COR-L47 (cell line): ENCODE measurements at regions not wholly inside any gene's neighbourhood (a gene's known extent, or its start where the extent isn't known, plus 50 kb on each side); places are given as distances from the start of the nearest gene placed in this dataset.

Source experiments
- DNase-seq: peaks from one replicate; lab custom pipeline; 2025; lab: John Stamatoyannopoulos, UW

- no peak for DNase-seq
Observed at GRCh38 chr14:61625165-61625564, 70.1 kb upstream of the HIF1A start.

DNA sequence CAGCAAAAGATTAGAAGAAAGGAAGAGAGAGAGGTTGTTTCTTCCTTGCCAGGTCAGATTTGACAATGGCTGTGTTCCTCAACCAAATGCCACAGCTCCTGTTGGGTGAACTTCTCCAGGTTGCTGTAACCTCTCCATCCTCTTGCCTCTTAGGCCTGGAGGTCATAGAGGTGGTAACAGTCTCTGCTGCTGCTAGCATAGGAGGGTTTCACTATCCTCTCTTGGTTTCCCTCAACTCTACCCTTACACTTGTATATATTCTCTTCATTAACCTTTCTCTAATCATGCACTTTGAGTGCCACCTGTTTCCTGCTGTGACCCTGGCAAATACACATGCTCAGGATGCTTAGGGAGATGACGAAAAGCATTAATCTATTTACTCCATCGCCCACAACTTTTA is 67.7 kb upstream of the HIF1A start:
- no peak for DNase-seq

DNA sequence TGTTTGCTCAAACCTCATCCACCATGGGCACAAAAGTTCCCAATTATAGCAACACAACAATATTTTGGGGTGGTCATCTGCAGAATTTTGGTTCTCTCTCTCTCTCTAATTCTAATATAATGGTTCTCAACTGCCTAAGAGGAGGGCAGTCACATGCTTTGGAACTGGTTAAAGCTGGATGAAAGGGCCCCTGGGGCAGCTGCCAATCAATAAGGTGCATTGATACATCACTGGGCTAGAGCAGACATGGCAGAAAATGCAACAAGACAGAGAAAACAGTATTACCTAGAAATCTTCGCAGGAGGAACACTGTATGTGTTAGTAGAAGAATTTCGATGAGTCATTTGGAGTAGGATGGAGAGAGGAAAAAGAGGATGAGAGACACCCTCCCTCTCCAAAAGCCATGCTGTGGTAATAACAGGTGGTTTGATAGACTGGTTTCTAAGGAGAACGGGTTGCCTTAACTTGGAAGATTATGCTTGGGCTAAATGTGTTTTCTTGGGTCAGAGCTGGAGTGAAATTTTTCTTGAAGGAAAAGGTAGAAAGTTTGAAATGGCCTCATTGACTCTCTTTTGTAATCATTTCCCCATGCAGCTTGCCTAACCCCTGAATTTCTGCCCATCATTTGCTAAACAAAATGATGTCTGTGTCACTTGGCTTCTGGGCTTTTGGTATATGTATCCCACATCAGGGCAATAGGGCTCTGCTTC is 67.1 kb upstream of the HIF1A start:
- no peak for DNase-seq

DNA sequence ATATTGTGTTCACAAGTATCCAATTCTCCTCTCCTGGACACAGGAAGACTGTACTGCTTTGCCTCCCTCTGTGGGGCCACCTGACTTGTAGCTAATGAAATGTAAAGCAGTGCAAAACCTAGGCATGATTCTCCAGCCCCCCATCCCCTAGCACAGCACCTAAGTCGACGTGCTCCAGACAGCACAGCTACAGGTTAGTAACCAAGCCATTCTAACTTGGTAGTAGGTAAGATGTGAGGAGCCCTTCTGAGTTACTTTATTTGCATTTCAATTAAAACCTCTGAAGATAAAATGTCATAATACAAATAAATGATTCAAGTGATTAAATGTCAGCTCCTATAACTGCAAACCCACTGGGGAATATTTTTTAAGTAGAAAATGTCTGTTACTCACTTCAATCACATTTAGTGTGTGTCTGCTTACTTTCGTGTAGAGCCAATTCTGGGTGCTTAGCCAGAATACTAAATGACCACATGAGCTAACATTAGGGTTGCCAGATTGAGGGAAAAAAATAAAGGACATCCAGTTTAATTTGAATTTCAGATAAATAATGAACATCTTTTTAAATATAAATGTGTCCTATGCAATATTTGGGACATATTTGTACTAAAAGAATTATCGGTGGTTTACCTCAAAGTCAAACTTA is 64.8 kb upstream of the HIF1A start:
- DNase-seq: no peak

DNA sequence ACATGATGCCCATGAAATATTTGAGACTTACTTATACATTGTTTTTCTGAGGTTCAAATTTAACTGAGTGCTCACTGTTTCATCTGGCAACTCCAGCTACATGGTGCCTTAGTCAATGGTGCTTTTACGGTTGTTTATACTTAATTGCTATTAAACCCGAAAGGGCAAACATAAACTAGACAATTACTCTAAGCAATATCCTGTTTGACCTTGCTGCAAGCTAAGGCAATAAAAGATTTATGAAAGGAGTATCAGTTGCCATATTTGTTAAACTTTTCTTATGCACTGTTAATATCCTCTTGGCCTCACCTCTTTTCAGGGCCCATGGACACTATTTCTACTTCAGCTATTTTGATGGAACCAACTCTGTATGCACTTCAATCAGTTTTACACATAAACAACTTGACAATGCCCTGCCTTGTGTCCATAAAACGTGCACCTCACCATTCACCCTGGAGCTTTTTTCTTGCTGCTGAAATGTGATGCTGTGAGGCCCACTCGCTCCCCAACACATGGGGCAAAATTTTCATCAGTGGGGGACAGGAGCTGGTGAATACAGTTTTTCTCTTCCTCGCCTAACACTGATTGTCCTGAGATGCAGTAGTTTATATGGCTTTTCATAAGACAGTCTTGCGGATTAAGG is 64.1 kb upstream of the HIF1A start:
- peak; percentile 44 for DNase-seq

DNA sequence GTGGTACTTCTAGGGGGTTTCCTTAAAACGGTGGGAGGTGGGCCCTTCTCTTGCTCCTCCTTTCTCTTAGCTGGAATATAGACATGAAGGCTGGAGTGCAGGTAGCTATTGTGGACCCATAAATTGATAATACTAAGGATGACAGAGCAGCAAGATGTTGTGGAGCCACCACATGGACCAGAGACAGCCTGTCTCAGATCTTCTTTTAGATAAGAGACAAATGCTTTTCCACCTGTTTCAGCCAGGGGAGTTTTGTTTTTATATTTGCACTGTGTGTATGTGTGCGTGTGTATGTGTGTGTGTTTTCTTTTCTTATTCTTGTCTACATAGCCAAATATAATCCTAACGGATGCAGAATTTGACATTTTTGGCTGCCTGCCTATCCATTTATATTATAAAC is 62.9 kb upstream of the HIF1A start:
- no peak for DNase-seq

- DNase-seq: no peak
Observed at GRCh38 chr14:61632807-61633206, 62.5 kb upstream of the HIF1A start.

- no peak for DNase-seq
Observed at GRCh38 chr14:61636291-61636690, 59.0 kb upstream of the HIF1A start.

- no peak for DNase-seq
Observed at GRCh38 chr14:61636779-61637178, 58.5 kb upstream of the HIF1A start.

DNA sequence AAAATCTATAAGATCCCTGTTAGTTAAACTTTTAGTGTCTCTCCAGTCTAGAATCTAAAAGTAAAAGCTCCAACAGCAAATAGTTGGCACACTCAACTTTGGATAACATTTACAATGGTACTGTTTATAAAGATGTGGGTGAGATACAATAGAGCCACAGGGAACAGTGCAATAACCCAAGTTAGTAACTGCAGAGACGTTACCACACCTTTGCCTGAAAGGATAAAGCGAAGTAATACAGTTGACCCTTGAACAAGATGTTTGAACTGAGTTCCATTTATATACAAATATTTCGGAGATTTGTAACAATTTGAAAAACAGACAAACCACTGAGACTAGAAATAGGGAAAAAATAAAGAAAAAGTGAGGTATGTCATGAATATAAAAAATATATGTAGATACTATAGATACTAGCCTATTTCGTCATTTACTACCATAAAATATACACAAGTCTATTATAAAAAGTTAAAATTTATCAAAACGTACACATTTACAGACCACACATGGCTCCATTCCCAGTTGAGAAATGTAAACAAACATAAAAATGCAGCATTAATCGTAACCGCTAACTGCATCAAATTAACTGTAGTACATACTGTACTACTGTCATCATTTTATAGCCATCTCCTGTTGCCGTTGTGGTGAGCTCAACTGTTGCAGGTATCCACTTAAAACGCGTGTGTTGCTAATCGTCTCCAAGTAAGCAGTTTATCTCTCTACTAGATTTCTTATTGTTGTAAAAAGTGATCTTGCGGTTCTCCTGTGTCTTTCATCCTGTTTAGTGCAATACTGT is 56.5 kb upstream of the HIF1A start:
- DNase-seq: no peak

DNA sequence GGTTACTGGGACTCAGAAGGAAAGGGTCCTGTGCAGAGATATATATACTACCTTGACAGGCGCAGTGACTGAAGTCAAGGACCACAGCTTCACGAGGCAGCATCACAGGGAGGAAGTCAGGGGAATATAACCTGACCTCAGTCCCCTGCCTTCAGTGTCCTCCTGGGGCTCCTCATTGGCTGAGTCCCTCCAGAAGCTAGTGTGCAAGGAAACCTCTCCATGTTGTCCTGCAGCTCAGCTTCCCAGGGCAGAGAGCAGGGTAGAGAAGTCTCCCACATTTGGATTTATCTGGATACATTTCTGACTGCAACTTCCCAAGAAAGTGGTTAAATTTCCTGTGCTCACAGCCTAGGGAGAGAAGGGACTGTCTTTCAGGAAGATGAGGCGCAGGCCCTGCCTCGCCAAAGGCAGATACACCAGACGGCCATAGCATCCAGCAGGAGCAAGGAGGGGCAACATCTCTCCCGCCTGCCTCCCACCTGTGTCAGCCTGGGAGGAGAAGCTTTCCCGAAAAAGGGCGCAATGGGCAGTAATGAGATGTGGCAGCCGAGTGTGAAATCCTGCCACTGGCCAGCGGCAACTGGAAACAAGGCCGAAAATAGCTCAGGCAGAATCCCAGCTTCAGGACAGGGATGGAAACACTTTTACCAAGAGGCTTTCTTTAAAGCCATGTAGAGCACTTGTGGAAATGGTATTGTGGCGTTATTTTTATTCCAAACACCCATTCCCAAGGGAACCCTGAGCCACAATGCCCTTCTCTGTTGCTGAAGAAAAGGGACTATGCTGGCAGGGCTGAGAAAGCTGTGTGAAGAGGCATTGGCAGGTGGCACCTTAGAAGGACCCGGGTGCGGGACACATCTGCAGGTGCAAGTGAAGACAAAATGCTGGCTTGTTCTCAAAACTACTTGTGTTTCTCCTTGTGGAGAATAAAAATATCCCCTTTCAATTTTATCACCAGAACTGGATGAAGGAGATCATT is 54.9 kb upstream of the HIF1A start:
- no peak for DNase-seq

- no peak for DNase-seq
Observed at GRCh38 chr14:61641914-61642613, 53.2 kb upstream of the HIF1A start.

DNA sequence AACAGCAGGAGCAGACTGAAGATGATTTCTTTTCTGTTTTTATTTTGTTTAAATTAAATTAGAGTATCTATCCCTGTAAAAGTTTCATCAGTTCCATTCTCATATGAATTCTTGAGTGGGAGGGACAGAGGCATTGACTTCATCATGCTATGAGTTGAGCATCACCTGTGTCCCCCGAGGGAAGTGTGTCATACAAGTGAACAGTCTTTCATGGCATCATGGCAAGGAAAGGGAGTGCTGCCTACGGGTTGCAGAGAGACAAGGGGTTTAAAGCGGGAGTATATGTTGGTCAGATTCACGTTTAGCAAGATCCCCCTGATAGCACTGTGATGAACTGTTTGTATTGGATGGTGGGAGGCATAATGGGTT is 52.7 kb upstream of the HIF1A start:
- DNase-seq: no peak

- no peak for DNase-seq
Observed at GRCh38 chr14:61643555-61643954, 51.8 kb upstream of the HIF1A start.

GRCh38 chr14:61644175-61644574 is 51.1 kb upstream of the HIF1A start:
- no peak for DNase-seq

- DNase-seq: no peak
Observed at GRCh38 chr14:61644834-61645233, 50.5 kb upstream of the HIF1A start.

- DNase-seq: no peak
Observed at GRCh38 chr14:61645247-61645646, 50.1 kb upstream of the HIF1A start.
